GM21381 (cell line): ENCODE measurements at regions not wholly inside any gene's neighbourhood (a gene's known extent, or its start where the extent isn't known, plus 50 kb on each side); places are given as distances from the start of the nearest gene placed in this dataset.
"Not testable (repeated sequence)": the region's sequence is repeated elsewhere in the genome, so short reads cannot be mapped to it uniquely, and the experiment has no call there.

Source experiments
- ATAC-seq: cut with Tn5 transposase; IDR thresholded peaks from one replicate; pipeline ENCODE4 v1.9.1; 2021; ENCODE audit warnings: mild to moderate bottlenecking, moderate library complexity; ENCODE audit not compliant: unreplicated experiment

DNA sequence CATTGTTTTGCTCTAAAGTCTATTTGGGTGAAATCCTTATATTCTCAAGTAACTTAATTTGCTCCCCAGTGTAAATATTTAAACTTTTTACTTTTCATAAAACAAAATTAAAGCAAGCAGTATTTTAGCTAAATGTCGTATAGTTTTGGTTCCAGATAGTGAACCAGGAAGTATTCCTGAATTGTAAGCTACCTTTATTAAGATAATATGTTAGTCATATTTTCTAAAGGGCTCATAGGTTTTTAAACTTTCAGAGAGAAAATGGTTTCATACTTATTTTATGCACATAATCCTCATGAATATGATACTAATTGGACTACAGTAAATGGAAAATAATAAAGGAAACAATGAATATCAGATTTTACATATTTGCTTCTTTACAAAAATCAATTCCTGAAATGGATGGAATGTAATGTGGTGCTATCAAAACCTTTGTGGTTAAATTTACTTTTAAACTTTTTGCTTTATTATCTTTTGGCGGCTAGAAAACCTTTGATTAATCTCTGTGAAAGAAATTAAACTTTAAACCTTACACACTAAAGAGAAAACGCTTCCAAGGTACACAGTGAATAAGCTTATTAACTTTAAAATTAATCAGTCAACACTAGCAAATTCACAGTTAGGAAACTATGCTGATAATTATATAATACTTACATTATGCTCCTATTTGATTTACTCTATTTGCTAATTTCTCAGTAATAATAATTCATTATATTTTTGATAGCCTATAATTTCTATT lies 76.6 kb upstream of the RHOBTB1 start:
- no peak for ATAC-seq

DNA sequence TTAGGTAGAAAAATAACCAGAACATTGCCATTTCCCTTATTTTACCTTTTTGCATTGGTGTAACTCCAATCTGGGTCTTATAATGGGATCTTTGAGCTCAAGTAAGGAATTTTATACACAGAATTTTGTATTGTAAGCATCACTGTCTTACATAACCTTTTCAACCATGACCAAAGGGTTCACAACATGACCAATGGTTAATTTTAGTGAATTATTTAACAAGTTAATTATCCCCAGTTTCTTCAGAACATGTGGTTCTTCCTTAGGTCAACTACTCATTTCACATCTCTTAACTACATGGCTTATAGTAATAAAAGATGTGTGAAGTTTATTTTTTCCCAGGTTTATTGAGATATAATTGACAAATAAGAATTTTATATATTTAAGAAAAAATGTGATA lies 74.2 kb upstream of the RHOBTB1 start:
- no peak for ATAC-seq

DNA sequence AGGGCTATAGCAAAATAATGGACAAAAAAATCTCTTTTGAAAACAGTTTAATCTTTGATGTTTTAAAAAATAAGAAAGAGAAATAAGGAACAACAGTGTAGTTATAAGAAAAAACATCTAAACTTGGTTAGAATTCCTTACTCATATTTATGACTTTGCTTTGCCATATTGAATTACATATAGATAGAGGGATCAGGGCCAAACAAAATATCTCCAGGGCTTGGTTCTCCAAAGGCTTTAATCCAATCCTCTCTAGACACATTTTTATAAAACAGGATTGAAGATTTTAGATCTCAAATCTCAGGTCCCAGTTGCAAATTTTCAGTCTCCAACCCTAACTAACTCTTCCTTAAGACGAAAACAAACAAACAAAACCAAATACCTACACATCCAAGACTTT lies 72.6 kb upstream of the RHOBTB1 start:
- ATAC-seq = no peak

DNA sequence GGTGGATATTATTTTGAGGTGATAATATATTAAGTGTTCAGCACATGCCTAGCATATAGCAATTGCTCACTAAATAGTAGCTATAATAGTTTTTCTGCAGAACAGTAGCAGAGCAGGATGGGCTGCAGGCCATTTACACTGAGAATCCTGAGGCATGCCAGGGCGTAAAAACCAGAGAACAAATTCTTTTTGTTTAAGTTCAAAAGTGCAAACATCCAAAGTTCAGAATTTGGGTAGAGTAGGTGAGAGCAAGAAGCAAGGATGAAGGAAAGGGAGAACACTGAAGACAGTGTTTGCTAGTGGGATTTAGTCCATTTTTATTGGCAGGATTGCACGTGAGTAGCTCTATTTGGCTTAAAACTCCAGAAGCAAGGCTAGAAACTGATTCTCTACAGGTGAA lies 72.0 kb upstream of the RHOBTB1 start:
- ATAC-seq = no peak

DNA sequence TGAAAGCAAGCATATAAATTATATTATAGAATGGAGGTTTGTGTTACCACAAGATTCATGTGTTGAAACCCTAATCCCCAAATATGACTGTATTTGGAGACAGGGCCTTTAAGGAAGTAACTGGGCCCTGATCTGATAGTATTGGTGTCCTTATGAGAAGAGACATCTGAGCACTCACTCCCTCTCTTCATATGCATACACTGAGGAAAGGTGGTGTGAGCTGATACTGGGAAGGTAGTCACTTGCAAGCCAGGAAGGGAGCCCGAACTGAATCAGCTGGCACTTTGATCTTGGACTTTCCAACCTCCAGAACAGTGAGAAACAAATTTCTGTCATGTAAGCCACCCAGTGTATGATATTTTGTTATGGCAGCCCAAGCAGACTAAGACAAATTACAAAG lies 66.9 kb upstream of the RHOBTB1 start:
- no peak for ATAC-seq

DNA sequence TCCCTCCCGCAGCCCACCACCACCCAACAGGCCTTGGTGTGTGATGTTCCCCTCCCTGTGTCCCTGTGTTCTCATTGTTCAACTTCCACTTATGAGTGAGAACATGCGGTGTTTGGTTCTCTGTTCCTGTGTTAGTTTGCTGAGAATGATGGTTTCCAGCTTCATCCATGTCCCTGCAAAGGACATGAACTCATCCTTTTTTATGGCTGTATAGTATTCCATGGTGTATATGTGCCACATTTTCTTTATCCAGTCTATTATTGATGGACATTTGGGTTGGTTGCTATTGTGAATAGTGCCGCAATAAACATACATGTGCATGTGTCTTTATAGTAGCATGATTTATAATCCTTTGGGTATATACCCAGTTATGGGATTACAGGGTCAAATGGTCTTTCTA lies 59.1 kb upstream of the RHOBTB1 start:
- not testable (repeated sequence) for ATAC-seq

DNA sequence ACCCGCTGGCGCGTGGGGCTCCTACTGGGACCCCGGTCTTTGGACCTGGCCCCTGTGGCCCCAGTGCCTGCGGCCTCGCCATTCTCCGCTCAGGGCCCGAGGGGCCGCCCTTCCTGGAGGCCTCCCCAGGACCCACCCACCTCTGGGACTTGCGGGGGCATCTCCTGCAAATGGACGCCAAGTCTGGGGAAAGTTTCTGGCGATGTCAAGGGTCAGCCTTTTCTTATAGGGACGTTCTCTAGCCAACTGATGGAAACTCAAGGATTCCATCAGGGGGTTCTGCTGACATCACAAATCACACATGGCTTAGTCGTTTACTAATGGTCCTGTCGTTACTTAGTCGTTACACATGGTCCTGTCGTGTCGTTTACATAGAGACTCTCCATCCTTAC lies 57.7 kb upstream of the RHOBTB1 start:
- ATAC-seq = no peak

DNA sequence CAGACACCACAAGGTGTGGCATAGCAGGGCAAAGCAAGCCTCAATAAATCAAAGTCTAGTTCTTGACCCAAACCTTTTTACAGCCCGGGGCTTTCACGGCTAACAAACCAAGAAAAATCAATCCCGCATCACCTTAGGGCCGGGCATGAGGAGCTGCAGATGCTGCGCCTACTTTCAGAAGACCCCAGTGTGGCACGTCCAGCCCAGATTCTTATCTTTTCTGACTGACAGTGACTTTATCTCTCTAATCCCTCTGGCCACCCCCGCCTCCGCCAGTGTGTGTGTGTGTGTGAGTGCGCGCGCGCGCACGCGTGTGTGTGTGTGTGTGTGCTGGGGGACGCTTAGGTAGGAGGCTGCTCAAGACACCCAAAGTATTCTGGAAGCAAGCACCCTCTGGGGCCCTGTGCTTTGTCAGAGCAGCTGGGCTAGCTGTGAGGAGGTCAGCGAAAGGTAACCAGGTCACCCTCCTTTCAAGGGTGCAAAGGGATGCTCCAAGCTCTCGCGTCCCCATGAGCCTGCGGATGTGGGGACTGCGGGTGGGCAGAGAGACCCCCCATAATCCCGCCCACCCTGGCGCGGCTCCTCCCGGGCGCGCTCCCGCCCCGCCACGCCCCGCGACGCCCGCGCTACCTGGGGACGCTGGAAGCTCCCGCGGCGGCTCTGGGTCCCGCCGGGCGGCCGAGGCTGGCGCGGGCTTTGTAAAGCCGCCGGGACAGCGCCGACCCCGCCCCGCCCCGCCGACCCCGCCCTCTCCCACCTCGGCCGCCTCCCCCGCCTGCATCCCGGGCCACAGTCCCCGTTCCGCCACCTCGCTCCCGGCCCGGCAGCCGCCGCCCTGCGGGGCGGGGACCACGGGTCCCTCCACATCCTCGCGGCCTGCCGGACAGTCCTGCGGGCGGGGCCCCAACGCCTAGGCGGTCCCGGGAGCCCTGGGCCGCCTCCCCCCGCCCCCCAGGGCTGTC lies 57.1 kb upstream of the RHOBTB1 start:
- no peak for ATAC-seq

DNA sequence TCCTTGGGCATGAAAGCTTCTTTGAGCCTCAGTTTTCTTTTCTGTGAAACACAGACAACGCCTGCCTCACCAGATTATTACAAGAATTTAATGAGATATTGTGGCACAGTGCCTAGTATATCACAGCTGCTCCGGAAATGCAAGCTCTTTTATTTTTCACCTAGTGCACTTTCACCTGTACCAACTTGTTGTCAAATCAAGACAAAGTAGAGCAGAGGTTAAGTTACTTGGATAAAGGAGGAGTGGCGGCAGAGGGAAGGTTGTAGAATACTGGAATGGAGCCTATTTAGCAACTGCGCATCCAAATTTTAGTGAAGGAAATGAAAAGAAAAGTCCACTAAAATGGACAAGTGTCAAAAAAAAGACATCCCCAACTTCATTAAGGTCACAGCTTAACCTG lies 54.9 kb upstream of the RHOBTB1 start:
- ATAC-seq = no peak

DNA sequence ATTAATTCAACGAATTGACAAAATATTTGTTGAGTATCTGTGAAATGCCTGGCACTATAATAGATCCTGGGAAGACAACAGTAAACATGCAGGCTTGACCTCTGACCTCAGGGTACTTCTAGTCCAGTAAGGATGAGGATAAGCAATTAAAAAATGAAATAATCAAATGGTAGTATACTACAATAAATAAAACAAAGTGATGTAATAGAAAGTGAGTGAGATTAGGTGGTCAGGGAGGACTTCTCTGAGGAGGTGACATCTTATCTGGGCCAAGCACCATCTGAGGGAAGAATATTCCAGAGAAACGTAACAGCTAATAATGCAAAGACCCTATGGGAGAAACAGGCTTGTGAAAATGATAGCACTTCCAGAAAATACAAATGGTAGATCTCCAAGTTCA lies 50.1 kb upstream of the RHOBTB1 start:
- ATAC-seq = no peak
